ENCODE measurements at regions not wholly inside any gene's neighbourhood (a gene's known extent, or its start where the extent isn't known, plus 50 kb on each side); places are given as distances from the start of the nearest gene placed in this dataset.

- no peak overlapping the region for H3K4me3 ChIP-seq (ENCODE audit: low read depth, low read length)
- no peak for DNase-seq (ENCODE audit: low read depth)
- TF ChIP-seq CTCF (IDR thresholded peaks at IDR 0.05; ENCODE audit: low read depth, low read length) (no peak), POLR2A (IDR thresholded peaks at IDR 0.05; ENCODE audit: extremely low read depth, insufficient read length) (no peak)
- TF ChIP-seq, protein P1, sequence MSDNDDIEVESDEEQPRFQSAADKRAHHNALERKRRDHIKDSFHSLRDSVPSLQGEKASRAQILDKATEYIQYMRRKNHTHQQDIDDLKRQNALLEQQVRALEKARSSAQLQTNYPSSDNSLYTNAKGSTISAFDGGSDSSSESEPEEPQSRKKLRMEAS (IDR thresholded peaks at IDR 0.05; ENCODE audit: low read depth, low read length) = no peak
Measured at GRCh38 chr21:35943752-35944151, 116.6 kb downstream of the SETD4 start.

GRCh38 chr21:35942211-35943144 lies 117.8 kb downstream of the SETD4 start:
- no peak overlapping the region for H3K4me3 ChIP-seq (ENCODE audit: low read depth, low read length)
- peak; percentile 12 for DNase-seq (ENCODE audit: low read depth)
- TF ChIP-seq CTCF (IDR thresholded peaks at IDR 0.05; ENCODE audit: low read depth, low read length) (no peak), MYC (IDR thresholded peaks at IDR 0.05; ENCODE audit: low read depth, low read length) (no peak), POLR2A (IDR thresholded peaks at IDR 0.05; ENCODE audit: extremely low read depth, insufficient read length) (no peak)
- TF ChIP-seq, protein P1 (IDR thresholded peaks at IDR 0.05; ENCODE audit: low read depth, low read length) = no peak

GRCh38 chr21:35940074-35940927 lies 120.0 kb downstream of the SETD4 start:
- H3K4me3 ChIP-seq (ENCODE audit: low read depth, low read length) = no peak overlapping the region
- peak; percentile 85 for DNase-seq (ENCODE audit: low read depth)
- TF ChIP-seq MYC (IDR thresholded peaks at IDR 0.05; ENCODE audit: low read depth, low read length) (no peak), CTCF (IDR thresholded peaks at IDR 0.05; ENCODE audit: low read depth, low read length) (peak; percentile 60), POLR2A (IDR thresholded peaks at IDR 0.05; ENCODE audit: extremely low read depth, insufficient read length) (no peak)
- TF ChIP-seq, protein P1 (IDR thresholded peaks at IDR 0.05; ENCODE audit: low read depth, low read length) = 0 out of 2 replicates have a peak, but pooled peaks have one; percentile 40

DNA sequence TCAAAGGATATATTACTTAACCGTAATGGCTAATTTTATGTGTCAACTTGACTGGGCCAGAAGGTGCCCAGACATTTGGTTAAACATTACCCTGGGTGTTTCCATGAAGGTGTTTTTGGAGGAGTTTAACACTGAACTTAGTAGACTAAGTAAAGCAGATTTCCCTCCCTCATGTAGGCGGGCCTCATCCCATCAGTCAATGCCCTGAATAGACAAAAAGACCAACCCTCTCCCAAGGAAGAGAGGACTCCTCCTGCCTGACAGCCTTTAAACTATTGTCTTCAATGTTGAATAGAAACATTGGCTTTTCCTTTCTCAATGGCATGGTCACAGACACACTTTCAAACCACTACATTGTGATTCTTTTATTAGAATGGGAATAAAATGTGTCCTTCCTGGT lies 121.9 kb downstream of the SETD4 start:
- DNase-seq (ENCODE audit: low read depth) = no peak
- TF ChIP-seq, protein P1 (IDR thresholded peaks at IDR 0.05; ENCODE audit: low read depth, low read length) = no peak
- no peak for TF ChIP-seq CTCF (IDR thresholded peaks at IDR 0.05; ENCODE audit: low read depth, low read length)
- TF ChIP-seq POLR2A (IDR thresholded peaks at IDR 0.05; ENCODE audit: extremely low read depth, insufficient read length) = no peak
- no peak for TF ChIP-seq MYC (IDR thresholded peaks at IDR 0.05; ENCODE audit: low read depth, low read length)
- no peak overlapping the region for H3K4me3 ChIP-seq (ENCODE audit: low read depth, low read length)

DNA sequence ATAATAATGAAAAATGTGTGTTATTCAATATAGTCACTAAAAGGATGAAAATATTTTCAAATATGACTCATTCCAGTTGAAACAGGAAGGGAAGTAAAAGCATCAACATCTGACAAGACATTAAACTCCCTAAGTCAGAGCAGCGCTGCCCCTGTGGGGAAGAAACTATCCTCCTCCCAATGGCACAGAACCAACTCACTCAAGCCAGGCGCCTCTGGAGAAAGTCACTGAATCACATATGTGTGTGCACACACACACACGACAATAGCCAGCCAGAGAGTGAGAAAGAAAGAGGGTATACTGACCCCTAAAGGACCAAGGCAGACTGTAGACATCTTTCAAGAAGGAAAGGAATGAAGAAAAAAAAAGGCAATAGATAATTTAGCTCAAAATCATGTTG lies 126.9 kb downstream of the SETD4 start:
- TF ChIP-seq CTCF (IDR thresholded peaks at IDR 0.05; ENCODE audit: low read depth, low read length) (no peak), MYC (IDR thresholded peaks at IDR 0.05; ENCODE audit: low read depth, low read length) (no peak), POLR2A (IDR thresholded peaks at IDR 0.05; ENCODE audit: extremely low read depth, insufficient read length) (no peak)
- TF ChIP-seq, protein P1 (IDR thresholded peaks at IDR 0.05; ENCODE audit: low read depth, low read length) = no peak
- peak; percentile 79 for DNase-seq (ENCODE audit: low read depth)
- no peak overlapping the region for H3K4me3 ChIP-seq (ENCODE audit: low read depth, low read length)
